Heart right ventricle (tissue), 16 donors: ENCODE measurements at regions not wholly inside any gene's neighbourhood (a gene's known extent, or its start where the extent isn't known, plus 50 kb on each side); places are given as distances from the start of the nearest gene placed in this dataset.

Experiments used
- ATAC-seq, 8 donors: fragments of 200-7000 bp; cut with Tn5 transposase; one replicate each; pipeline ENCODE4 v1.9.1; 2020; ENCODE audit warnings: mild to moderate bottlenecking in 8 of 8, moderate library complexity in 8 of 8, moderate number of reproducible peaks in 1 of 8
- DNase-seq, 2 donors: peaks; one replicate each; pipeline ENCODE4 v3.0.0-alpha.2; 2020
- H3K27ac ChIP-seq, 10 donors: fragments of 200-600 bp; sonication (generic) in 2 of 10; one replicate each; pipeline versions ENCODE4 v1.5.0 to v1.8.0; 2020 to 2022; ENCODE audit warnings: mild to moderate bottlenecking in 3 of 10
- H3K27me3 ChIP-seq, 7 donors: fragments of 200-600 bp; one replicate each; pipeline ENCODE4 v1.8.0; 2021 to 2022; ENCODE audit warnings: mild to moderate bottlenecking in 2 of 7
- H3K36me3 ChIP-seq, 9 donors: fragments of 200-600 bp; sonication (generic) in 1 of 9; one replicate each; pipeline versions ENCODE4 v1.5.0 to v1.8.0; 2020 to 2022; ENCODE audit warnings: mild to moderate bottlenecking in 2 of 9
- H3K4me1 ChIP-seq, 9 donors: fragments of 200-600 bp; sonication (generic) in 1 of 9; one replicate each; pipeline versions ENCODE4 v1.5.0 to v1.8.0; 2020 to 2022; ENCODE audit warnings: mild to moderate bottlenecking in 4 of 9
- H3K4me3 ChIP-seq, 10 donors: fragments of 200-600 bp; sonication (generic) in 2 of 10; one replicate each; pipeline versions ENCODE4 v1.5.0 to v1.8.0; 2020 to 2022; ENCODE audit warnings: mild to moderate bottlenecking in 7 of 10, moderate library complexity in 2 of 10
- H3K9me3 ChIP-seq, 11 donors: fragments of 200-600 bp in 10 of 11; sonication (generic) in 2 of 11; one replicate each; pipeline versions ENCODE4 v1.5.0 to v1.8.0; 2013 to 2022; ENCODE audit warnings: mild to moderate bottlenecking in 2 of 11, control low read depth in 1 of 11, moderate library complexity in 1 of 11
- WGBS, 2 donors: extraction: QIAGEN DNeasy Blood & Tissue Kit; methylation state at CpG; one replicate each; pipeline ENCODE4 v1.1.7; 2013; ENCODE audit warnings: inconsistent platforms in 1 of 2; 5-methylcytosine and 5-hydroxymethylcytosine counted together
- intact Hi-C, 10 donors: fragments of 100-400 bp; cut with DNase I; formaldehyde crosslinking; loops; one replicate each; pipeline versions ENCODE4 v1.11.1 to v1.14.2; 2022
- TF ChIP-seq, protein P1 (sequence below), 9 donors: fragments of 200-600 bp; sonication (generic) in 2 of 9; IDR thresholded peaks; one replicate each; pipeline versions ENCODE4 v1.5.0 to v1.8.0; 2021 to 2022; ENCODE audit warnings: antibody characterized with exemption in 9 of 9, mild to moderate bottlenecking in 5 of 9, moderate library complexity in 1 of 9
- donor health status: Arrhythmogenic right ventricular cardiomyopathy.
- donor health status: ischemic (EF 13 %, LVEDD 7.1; RV severe dilation, severe dysfunction).
- donor health status: healthy with polysubstance abuse.
- donor health status: DM: no; HTN: yes; CAD: no.
- donor health status: DM: no; HTN: no; CAD: no.
- donor health status: ischemic (EF 25% LVEDD 6.9; RV normal size, moderate dysfunction).
- donor health status: ischemic (EF 25% LVEDD 5.7; RV mildly dilated, moderate dysfunction).
- donor health status: healthy.
- donor health status: DM: yes; HTN: yes; CAD: no.
- donor health status: Ischemic cardiomyopathy.
- donor health status: ischemic (EF 35%, LVEDD 5.7; RV mildly dilated, moderate dysfunction).
- donor health status: nonischemic (EF 11% LVEDD 7.7; RV severe dilation, severe dysfunction).
- donor health status: DM: yes; HTN: yes; CAD: no.
- donor health status: PGD.
- donor health status: ischemic (EF 29% LVEDD 5.4; RV normal size, mild dysfunction).
- donor health status: nonischemic (EF 23%, LVEDD 6.1; RV moderate dilation, normal function).

DNA sequence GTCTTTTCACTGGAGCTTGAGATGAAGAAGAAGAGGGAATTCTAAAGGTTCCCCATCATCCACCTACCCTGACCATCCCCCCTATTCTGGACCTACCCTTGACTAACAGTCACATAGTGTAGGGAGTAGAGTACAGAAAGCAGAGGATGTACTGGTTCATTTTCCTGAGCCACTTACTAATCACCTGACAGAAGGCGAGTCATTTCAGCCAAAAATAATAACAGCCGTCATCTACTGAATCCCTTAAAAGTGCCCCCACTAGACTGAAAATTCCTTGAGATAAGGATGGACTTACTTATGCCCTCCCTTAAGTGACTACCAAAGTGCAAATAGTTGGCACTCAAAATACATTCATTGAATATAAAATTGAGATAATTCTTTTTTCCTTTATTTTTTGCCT is 112.2 kb downstream of the FOXD1 start:
- ATAC-seq (no peak), DNase-seq (no peak)
- no peak overlapping the region for H3K27ac ChIP-seq
- no peaks in the 10 kb centered on the region for H3K36me3 ChIP-seq
- TF ChIP-seq, protein P1, sequence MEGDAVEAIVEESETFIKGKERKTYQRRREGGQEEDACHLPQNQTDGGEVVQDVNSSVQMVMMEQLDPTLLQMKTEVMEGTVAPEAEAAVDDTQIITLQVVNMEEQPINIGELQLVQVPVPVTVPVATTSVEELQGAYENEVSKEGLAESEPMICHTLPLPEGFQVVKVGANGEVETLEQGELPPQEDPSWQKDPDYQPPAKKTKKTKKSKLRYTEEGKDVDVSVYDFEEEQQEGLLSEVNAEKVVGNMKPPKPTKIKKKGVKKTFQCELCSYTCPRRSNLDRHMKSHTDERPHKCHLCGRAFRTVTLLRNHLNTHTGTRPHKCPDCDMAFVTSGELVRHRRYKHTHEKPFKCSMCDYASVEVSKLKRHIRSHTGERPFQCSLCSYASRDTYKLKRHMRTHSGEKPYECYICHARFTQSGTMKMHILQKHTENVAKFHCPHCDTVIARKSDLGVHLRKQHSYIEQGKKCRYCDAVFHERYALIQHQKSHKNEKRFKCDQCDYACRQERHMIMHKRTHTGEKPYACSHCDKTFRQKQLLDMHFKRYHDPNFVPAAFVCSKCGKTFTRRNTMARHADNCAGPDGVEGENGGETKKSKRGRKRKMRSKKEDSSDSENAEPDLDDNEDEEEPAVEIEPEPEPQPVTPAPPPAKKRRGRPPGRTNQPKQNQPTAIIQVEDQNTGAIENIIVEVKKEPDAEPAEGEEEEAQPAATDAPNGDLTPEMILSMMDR (IDR thresholded peaks at IDR 0.05) = no peak
- H3K27me3 ChIP-seq = peaks cover 0 to 78% (median 71%) of the 10 kb centered on the region in 7 donors
- H3K4me1 ChIP-seq = peaks cover 0 to 7% (median 0%) of the 10 kb centered on the region in 9 donors
- H3K4me3 ChIP-seq = no peak overlapping the region
- 30 to 40% methylated on average over 2 of the region's 2 CpGs for WGBS, 2 donors
- H3K9me3 ChIP-seq = peaks cover 0 to 15% (median 5%) of the 10 kb centered on the region in 11 donors
- intact Hi-C loops = no loop called here

DNA sequence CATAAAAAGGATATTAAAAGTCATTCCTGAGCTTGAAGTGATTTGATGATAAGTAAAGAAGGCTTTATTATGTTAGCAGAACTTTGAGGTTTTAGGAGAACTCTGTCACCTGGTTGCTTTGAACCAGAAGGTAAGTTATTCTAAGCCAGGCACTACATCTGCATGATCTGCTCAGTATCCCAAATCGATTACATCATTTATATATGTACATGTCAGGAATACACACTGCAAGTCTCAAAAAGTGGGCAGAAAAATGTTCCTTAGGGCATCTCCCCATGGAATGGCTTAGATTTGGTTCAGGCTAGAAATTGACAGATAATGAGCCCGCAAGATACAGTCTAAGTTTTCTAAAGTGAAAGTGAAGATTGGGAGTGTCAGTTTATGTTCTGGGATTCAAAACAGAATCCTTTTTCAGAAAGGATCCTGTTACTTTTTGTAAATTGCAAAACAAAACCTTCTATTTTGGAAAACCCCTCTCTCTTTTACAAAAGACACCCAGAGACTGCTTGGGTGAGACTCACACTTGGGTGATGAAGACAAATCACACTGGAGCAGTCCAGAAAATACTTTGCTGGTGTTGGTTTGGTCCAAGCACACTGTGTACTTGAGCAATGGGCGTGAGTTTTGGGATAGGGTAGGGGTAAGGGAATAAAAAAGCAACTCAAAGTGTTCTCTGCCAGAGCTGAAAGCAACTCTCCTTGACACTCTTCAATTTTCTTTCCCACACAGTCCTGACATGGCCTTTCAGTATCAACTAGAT is 114.5 kb downstream of the FOXD1 start:
- DNase-seq = no peak
- H3K27ac ChIP-seq = no peak overlapping the region
- 75 to 78% methylated on average over 3 of the region's 3 CpGs for WGBS, 2 donors
- ATAC-seq = no peak
- TF ChIP-seq, protein P1 (IDR thresholded peaks at IDR 0.05) = no peak
- H3K27me3 ChIP-seq = peaks cover 0 to 64% (median 55%) of the 10 kb centered on the region in 7 donors
- peaks cover 0 to 32% (median 15%) of the 10 kb centered on the region in 11 donors for H3K9me3 ChIP-seq
- no peak overlapping the region for H3K4me3 ChIP-seq
- H3K36me3 ChIP-seq = no peaks in the 10 kb centered on the region
- intact Hi-C loops = no loop called here
- peaks cover 0 to 7% (median 0%) of the 10 kb centered on the region in 9 donors for H3K4me1 ChIP-seq

DNA sequence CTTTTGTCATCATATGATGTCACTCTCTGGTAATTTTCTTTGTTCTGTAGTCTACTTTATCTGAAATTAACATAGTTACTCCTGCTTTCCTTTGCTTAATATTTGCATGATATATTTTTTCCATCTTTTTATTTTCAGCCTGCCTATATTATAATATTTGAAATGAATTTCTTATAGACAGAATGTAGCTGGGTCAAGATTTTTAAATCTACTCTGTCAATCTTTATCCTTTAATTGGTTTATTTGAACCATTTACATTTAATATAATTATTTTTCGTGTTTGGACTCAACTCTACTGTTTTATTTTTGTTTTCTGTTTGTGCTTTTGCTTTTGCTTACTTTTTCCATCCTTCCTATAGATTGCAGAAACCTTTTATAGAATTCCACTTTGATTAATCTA is 118.0 kb downstream of the FOXD1 start:
- peaks cover 0 to 32% (median 15%) of the 10 kb centered on the region in 11 donors for H3K9me3 ChIP-seq
- intact Hi-C loops = no loop called here
- TF ChIP-seq, protein P1 (IDR thresholded peaks at IDR 0.05) = no peak
- no peak overlapping the region for H3K27ac ChIP-seq
- DNase-seq (no peak), ATAC-seq (no peak)
- no peaks in the 10 kb centered on the region for H3K36me3 ChIP-seq
- 42 to 47% methylated on average over 1 of the region's 1 CpG for WGBS, 2 donors
- peaks cover 0 to 62% (median 31%) of the 10 kb centered on the region in 7 donors for H3K27me3 ChIP-seq
- H3K4me1 ChIP-seq = no peaks in the 10 kb centered on the region
- no peak overlapping the region for H3K4me3 ChIP-seq

DNA sequence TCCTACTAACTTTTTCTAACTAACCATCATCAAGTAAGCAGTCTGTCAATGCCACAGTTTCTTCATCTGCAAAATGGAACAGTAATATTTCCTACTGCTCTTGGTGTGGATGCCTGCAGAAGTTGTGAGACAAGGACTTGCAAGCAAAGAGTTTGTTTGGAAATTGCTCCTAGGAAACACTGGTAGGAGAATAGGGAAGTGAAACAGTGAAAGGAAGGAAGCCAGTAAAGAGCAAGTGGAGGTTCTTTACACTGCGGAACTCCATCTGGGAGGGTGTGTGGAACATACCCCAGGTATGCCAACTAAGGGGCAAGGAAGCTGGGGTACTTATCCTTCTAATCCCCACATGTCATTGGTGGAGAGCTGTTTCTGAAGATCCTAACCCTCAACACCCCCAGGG is 119.9 kb downstream of the FOXD1 start:
- TF ChIP-seq, protein P1 (IDR thresholded peaks at IDR 0.05) = no peak

More for the DNA sequence above, 119.9 kb downstream of the FOXD1 start:
- no peaks in the 10 kb centered on the region for H3K36me3 ChIP-seq
- 88 to 100% methylated on average over 1 of the region's 1 CpG for WGBS, 2 donors
- DNase-seq = no peak
- H3K9me3 ChIP-seq = peaks cover 0 to 32% (median 15%) of the 10 kb centered on the region in 11 donors
- H3K27me3 ChIP-seq = peaks cover 0 to 55% (median 28%) of the 10 kb centered on the region in 7 donors
- intact Hi-C loops = no loop called here
- H3K27ac ChIP-seq = no peak overlapping the region
- no peak overlapping the region for H3K4me3 ChIP-seq
- ATAC-seq = peak in 1 of 8 donors; percentile 29
- no peaks in the 10 kb centered on the region for H3K4me1 ChIP-seq
